ENCODE measurements at regions not wholly inside any gene's neighbourhood (a gene's known extent, or its start where the extent isn't known, plus 50 kb on each side); places are given as distances from the start of the nearest gene placed in this dataset.

- TF ChIP-seq POLR2A (IDR thresholded peaks at IDR 0.05) (no peak), CTCF (IDR thresholded peaks at IDR 0.05) (no peak)
Measured at GRCh38 chr13:106187101-106187500, 348.4 kb downstream of the EFNB2 start.

All from thyroid gland (tissue), 4 donors.